HTERT RPE-1 (cell line): ENCODE measurements at regions not wholly inside any gene's neighbourhood (a gene's known extent, or its start where the extent isn't known, plus 50 kb on each side); places are given as distances from the start of the nearest gene placed in this dataset.
"Not testable (repeated sequence)": the region's sequence is repeated elsewhere in the genome, so short reads cannot be mapped to it uniquely, and the experiment has no call there.

Source experiments
- in situ Hi-C: fragments of 300-500 bp; cut with MboI; formaldehyde crosslinking; loops from 4 replicates; pipeline ENCODE4 v1.14.3; 2020; ENCODE audit warnings: low sequenced_read_pairs

DNA sequence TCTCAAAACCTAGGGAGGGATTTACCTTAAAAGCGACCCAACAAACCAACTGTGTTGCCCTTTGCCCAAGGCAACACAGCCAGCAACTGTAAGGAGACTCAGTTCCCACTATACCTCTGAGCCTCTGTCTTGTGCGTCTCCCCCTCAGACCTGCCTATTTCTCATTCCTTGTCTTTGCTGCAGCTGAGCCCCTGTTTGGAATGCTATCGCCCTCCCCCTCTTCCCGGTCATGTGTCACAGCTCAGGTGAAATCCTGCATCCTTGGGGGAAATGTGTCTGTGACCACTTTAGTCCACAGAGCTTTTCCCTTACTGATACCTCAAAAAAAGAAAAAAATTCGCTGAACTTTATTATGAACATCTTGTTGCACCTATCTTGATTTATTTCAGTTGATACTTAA is 52.0 kb upstream of the LRIG1 start:
- in situ Hi-C loops = no loop called here

DNA sequence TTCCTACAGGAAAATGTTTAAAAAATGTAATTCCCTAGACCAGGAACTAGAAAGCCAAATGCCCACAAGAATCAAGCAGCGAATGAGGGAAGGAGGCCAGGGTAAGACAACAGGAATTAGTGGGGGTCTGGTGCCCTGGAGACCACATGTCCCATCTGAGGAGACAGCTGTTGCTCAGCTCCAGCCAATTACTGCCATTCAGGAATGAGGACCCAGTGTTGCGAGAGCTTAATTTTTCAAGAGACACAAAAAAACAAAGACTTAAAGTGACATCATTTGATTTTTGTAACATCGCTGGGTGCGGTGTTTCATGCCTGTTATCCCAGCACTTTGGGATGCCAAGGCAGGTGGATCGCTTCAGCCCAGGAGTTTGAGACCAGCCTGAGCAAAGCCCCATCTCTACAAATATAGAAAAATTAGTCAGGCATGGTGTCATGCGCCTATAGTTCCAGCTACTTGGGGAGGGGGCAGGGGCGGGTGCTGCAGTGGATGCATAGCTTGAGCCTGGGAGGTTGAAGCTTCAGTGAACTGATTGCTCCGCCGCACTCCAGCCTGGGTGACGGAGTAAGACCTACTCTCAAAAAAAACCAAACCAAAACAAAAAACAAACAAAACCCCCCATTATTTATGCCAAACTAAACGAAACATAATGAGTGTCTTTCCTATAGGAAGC is 52.8 kb upstream of the LRIG1 start:
- in situ Hi-C loops = no loop called here

DNA sequence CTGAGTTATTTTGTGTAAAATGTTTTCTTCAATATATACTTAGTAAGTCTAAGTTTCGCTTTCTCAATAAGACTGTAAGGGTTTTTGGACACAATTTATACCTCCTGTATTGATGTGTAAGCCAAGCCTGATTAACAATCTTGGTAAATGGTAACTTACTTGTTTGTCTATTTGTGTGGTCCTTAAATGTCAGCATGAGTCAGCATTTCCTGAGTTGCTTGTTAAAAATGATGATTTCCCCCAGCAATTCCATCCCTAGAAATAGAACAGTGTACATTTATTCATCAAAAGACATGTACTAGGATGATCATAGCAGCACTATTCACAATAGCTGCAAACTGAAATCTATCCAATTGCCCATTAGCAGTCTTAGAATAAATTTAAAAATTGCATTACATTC is 53.4 kb upstream of the LRIG1 start:
- in situ Hi-C loops = no loop called here

DNA sequence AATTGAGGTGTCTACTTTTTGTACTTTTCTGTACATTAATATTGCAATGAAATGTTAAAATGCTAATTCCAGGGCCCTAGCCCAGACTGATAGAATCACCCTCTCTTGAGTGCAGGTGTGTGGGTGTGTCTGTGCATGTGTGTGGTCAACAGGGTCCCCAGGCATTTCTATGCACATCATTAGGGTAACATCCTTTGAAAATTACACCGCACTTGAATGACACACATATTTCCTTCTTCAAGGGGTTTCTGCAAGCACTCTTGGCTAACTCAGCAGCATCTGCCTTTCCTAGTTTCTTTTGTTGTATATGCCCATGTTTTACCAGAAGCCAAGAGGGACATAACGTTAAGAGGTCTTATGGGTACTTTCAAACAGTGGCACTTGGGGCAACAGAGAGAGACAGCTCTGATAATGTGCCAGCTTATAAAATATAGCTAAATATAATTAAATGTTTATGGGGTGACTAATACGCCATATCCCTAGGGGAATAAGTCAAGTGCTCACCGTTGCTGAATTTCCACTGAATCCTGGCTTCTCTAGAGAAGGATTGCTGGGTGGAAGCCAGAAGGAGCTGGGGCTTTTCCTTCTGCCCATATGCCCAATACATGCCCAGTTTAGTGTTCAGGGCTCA is 54.5 kb upstream of the LRIG1 start:
- in situ Hi-C loops = no loop called here

DNA sequence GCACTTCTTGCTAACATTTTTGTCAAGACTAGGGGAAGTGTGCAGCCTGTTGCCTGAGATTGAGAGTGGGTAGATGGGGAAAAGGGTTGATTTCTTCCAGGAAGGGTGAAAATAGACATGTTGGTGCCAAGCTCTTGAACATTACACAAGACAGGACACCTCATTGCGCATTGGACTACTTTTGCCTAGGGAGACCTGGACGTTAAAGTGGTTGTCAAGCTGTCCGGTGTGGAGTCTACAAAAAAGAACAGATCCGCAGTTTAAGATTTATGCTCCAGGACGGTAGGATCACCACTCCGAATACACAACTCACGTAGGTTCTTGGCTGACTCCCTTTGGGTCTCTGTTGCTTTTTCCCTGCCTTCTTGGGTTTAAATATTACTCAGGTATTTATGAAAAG is 56.3 kb upstream of the LRIG1 start:
- in situ Hi-C loops = no loop called here

DNA sequence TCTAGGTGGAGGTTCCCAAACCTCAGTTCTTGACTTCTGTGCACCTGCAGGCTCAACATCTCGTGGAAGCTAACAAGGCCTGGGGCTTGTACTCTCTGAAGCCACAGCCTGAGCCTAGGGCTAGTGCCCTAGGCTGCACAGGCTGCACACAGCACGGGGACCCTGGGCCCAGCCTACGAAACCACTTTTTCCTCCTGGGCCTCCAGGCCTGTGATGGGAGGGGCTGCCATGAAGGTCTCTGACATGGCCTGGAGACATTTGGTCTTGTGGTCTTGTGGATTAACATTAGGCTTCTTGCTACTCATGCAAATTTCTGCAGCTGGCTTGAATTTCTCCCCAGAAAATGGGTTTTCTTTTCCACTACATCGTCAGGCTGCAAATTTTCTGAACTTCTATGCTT is 59.1 kb upstream of the LRIG1 start:
- in situ Hi-C loops = not testable (repeated sequence)

DNA sequence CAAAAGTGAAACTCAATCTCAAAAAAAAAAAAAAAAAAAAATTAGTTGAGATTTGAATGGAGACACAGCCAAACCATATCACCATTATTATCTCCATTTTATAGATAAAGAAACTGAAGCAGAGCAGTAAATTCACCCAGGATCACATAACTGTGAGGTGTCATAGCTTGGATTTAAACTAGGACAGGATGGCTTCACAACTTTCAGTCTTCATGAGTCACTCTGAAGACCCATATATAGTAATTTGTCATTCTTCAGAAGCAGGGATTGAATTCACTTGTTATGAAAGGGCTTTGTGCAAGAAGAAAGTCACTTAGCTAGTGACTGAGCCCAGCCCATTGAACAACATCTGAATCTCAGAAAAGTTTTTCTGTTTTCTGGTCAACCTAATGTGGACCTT is 60.5 kb upstream of the LRIG1 start:
- in situ Hi-C loops = no loop called here

DNA sequence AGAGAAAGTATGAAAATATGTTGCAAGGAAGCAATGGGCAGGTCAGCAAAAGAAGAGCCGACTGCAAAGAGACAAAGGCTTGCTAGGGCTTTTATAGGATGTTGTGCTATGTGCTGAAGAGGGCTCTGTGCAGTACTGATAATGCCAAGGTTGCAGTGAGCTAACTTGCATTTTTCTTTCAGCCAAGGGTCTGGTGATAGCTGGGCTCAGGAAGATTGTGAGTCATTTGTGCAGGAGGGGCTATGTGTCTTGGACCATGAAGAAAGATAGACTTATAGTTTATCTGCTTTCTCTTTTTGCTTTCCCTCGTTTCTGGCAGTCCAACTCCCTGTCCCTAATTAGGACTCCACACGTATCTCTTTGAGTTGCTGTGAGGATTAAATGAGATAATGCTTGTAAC is 64.5 kb upstream of the LRIG1 start:
- in situ Hi-C loops = no loop called here

DNA sequence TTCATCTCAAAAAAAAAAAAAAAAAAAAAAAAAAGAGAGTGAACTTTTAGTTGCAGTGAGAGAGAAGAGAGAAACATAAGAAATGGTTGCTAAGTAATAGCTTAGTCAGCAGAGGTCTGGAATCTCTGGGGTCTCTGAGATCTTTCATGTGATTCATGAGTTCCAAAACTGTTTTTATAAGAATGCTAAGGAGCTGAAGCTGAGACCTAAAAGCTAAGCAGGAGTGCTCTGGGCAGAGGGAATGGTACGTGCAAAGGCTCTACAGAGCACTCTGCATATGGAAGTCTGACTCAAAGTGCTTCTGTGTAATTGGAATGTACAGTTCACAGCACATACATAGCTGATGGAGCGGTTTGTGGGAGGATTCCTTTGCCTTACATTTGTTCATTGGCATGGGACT is 66.3 kb upstream of the LRIG1 start:
- in situ Hi-C loops = no loop called here

DNA sequence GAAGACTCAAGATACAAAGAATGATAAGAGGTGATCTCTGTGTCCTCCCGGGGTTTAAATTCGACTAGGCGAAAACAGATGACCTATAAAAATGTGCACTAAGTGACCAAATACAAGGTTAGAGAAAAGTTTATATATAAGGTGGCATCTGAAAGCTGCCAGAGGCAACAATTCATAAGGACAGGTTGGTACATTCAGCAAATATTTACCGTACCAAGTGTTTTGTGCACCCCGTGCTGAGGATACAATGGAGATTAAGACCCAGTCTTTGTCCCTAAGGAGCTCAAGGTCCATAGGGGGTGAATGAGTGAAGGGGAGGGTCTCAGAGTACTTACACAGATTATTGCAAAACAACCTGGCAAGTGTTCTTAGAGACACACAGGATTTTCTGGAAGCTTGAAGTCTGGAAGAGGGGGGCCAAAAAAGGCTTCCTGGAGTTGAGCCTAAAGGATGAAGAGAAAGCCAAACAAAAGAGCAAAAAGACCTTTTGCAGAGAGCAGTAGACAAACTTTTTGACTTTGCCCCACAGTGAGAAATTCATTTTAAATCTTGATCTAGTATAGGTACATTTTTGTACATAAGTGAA is 71.4 kb upstream of the LRIG1 start:
- in situ Hi-C loops = no loop called here

DNA sequence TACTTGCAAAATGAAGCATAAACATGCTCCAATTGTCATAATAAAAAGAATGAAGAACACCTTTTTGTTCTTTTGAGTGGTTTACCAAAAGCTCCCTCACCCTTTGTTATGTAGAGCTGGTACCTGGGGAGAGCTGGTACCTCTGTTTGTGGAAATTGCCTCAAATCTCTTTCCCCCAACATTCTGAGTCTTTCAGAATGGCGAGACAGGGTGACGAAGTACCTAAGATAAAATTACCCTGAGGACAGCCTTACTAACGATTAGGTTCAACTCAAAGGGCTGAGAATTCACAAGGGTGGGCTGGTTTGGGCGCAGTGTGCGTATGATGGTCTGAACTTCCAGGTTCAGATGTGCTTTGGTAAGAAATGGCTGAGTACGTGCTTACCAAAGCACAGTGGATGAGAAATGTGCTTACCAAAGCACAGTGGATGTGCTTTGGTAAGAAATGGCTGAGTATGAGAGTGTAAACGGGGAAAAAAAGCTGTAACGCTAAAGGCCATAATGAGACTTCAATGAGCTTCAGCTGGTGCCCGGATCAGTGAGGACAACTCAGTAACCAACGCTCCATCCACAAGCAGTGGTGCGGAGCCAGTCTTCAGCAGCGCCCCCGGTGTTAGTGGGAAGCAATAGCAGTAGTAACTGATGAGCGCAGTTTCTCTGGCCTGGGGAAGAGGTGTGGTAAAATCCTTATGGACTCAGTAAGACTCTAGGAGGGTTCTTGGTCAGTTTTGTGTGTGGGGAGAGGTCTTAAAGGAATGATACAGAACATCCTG is 72.3 kb upstream of the LRIG1 start:
- in situ Hi-C loops = no loop called here

DNA sequence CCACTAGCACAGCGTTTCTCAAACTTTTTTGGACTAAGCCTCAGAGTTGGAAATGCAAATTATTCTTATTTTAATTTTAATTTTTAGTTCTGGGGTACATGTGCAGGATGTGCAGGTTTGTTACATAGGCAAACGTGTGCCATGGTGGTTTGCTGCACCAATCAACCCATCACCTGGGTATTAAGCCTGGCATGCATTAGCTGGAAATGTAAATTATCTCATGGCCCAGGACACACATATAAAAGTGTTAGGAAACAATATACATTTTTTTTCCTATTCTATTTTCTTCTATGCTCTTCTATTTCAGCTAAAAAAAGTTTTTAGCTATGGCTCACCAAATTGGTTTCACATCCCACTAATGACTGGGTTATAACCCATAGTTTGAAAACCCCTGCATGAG is 73.3 kb upstream of the LRIG1 start:
- in situ Hi-C loops = no loop called here

DNA sequence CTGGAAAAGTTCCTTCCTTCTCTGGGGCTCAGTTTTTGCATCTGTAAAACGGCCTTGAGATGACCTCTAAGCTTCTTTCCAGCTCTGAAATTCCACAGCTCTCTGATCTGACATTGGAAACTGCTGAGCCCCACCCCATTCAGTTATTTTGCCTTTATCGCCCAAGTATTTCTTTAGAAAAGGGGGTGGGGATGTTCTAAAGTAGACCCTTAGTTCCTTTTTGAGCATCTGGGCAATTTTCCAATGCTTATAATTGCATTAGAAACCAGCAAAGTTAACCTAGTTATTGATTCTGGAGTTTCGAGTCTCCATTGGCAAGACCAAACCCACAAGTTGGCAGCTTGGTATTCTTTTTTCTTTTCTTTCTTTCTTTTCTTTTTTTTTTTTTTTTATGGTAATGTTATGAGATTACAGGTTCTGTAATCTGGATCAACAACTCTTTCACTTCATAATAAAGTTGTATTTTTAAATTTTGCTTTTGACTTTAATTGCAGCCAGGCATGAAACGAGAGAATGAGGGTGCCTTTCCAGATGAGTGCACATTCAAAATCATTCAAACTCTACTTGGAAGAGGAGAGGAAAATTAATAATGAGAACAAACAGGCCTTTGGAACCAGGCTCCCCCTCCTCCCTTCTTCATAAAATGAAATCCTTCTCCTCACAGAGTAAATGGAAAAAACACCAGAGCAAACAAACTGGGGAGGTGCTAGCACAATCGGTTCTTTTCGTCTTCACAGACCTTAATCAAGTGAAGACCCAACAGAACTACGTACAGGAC is 76.8 kb upstream of the LRIG1 start:
- in situ Hi-C loops = no loop called here

DNA sequence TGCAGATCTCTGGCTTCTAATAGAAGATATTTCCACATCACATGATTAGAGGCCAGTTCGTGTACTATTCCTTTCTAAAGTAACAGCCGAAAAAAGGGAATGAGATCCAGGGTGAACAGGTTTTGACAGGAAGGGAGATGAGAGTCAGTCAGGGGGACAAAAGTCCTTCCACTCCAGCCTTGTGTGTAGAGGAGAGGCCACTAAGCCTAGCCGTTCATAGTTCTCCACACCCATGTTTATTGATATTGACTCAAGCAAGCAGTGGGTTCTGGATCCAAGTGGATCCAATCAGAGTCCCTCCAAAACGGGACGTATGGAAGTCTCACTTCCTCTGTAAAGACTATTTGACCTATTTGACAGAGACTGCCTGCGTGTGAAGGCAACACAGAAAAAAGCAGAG is 80.4 kb upstream of the LRIG1 start:
- in situ Hi-C loops = no loop called here

DNA sequence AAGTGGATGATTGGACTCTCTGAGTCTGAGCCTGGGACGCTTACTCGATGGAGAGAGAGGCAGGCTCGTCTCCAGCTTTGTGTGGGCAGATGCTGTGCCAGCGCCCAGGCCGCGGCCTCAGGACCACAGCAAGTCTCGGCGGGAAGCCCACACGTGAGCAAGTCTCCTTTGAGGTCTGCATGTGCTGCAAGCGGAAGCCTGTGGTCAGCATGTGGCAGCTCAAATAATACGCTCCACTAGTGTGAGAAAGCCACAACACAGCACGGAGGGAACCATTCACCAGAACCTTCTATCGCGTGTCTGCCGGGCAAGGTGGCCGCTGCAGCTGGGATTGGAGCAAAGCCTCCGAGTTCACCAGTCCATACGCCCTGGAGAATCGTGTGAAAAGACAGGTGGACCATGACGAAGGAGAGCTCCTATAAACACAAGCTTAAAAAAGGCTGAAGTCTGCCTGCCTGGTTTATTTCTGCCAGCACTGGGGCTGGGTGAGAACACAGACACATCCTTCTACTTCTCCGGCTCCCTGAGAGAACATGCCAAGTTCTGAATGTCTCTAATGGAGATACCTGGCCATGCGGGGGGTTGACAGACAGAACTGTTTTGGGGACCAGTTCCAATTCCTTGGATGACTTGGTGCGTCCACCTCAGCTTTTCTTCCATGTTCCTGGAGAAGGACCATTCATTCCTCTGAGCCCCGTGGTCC is 82.0 kb upstream of the LRIG1 start:
- in situ Hi-C loops = no loop called here

DNA sequence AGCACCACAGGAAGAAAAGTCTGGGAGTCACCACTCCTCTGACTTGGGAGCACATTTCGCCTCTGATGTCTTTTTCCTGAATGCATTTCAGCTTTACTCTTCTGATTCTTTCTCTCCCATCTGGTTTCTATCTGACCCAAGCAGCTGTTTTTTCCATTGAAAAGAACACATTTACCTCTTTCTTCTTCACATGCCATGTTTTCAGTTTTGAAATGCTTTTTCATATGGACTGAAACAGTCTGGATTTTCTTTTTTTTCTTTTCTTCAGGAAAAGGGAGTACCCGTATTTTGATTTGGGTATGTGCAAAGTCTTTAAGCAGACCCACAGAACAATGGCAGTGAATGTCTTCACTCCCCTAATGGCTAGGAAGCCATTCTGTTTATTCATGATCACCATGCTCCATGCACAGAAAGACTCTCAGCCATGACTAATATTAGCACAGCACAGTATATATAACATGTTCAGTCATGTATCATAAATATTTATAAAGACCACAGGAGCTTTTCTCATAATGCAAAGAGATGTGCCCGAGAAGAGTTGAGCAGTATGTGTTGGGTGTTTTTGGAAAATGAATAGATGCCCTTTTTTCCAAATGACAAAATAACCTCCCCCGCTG is 82.7 kb upstream of the LRIG1 start:
- in situ Hi-C loops = no loop called here

DNA sequence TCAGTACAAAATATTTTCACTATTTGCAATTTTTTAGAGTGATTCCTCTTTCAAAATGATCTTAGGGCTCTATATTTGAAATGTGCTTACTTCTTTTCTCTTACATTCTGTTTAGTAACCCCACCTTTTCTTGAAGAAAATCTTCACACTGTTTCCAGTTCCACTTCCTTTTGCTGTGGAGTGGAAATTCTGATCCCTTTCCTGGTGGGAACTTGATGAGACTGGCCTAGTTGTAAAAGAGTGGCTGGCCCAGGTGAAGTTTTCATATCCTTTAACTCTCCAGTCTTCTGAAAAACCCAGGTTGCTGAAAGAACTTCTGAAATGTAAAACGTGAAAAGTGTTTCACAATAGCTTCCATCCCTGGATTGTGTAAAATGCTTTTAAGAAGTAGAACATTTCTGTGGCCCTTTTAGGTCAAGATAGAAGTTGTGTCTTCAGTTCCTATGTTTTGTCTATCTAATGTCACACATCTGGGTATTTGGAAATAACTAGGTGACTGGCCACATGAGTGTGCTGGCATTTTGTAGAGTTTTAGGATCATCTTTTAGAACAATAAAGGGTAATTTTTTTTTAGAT is 84.8 kb upstream of the LRIG1 start:
- in situ Hi-C loops = no loop called here

DNA sequence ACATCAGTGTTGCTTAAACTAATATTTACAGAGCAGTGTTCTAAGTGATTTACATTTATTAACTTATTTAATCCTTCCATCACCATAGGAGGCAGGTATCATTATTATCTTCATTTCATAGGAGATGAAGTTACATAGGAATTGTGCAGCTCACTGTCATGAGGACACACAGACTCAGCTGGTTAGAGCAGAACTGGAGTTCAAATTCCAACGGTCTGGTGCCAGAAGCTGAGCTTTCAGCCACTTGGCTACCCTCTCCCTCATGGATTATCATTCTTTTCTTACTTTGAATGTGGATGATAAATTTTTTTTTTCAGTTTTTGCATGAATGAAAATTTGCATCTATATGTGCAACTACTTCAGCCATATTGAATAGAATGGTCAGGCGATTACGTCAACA is 86.0 kb upstream of the LRIG1 start:
- in situ Hi-C loops = no loop called here

DNA sequence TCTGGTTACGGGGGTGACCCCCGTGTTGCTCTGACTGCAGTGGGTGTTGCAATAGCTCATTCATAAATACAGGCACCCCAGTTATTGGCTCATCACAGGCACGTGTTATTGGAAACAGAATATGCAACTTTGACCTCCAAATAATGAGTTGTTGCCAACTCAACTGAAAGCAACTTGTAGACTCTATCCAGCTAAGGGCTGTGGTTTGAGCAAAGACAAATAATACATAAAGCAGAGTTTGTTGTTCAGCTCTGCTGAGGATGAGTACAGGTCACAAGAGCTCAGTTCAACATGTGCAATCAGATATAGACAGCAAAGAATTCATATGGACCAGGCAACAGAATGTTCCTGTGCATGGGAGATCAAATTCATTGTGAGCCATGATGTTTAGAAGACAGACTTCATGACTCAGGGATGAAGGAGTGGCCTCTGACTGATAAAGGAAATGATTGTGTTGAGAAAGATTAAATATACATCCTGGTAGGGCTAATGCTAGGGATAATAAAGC is 87.6 kb upstream of the LRIG1 start:
- in situ Hi-C loops = no loop called here
